ENCODE measurements at regions not wholly inside any gene's neighbourhood (a gene's known extent, or its start where the extent isn't known, plus 50 kb on each side); places are given as distances from the start of the nearest gene placed in this dataset.

DNA sequence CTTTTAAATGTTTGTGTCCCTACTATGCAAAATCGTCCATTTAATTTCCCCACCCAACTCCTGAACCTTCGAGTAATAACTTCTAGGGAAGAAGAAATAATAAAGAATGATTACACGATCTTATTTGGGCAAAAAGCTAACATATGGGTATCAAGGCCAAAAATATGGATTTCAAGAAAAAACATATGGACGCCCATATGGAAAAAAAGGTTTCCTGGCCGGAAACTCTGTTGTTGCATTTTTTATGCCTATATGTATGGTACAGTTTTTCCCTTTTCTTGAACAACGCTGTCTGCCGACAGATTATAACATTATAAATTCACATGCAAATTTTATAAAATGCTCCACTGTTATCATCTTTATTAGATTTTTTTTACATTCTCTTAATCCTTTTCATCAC, 167.6 kb upstream of the ESRRG start:
- TF ChIP-seq POLR2AphosphoS5 (IDR thresholded peaks at IDR 0.05; ENCODE audit: low read depth, low read length): no peak

DNA sequence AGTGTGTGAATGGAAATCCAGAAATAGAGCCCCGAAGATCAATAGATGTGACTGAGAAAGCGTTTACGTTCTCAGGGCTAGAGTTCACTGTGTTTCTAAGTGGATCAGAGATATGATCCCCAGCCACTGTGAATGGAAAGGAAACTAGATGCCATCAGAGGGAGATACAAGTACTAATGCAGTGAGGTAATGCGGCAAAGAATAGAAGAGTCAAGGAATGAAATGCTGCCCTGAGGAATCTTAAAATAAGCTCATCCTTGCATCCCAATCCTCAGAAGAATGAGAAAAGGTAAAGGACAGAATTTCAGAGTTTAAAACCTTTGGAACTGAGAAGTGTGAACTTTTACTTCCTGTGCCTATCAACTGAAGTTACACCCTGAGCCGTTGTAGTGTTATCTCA, 165.5 kb upstream of the ESRRG start:
- TF ChIP-seq, protein P1, sequence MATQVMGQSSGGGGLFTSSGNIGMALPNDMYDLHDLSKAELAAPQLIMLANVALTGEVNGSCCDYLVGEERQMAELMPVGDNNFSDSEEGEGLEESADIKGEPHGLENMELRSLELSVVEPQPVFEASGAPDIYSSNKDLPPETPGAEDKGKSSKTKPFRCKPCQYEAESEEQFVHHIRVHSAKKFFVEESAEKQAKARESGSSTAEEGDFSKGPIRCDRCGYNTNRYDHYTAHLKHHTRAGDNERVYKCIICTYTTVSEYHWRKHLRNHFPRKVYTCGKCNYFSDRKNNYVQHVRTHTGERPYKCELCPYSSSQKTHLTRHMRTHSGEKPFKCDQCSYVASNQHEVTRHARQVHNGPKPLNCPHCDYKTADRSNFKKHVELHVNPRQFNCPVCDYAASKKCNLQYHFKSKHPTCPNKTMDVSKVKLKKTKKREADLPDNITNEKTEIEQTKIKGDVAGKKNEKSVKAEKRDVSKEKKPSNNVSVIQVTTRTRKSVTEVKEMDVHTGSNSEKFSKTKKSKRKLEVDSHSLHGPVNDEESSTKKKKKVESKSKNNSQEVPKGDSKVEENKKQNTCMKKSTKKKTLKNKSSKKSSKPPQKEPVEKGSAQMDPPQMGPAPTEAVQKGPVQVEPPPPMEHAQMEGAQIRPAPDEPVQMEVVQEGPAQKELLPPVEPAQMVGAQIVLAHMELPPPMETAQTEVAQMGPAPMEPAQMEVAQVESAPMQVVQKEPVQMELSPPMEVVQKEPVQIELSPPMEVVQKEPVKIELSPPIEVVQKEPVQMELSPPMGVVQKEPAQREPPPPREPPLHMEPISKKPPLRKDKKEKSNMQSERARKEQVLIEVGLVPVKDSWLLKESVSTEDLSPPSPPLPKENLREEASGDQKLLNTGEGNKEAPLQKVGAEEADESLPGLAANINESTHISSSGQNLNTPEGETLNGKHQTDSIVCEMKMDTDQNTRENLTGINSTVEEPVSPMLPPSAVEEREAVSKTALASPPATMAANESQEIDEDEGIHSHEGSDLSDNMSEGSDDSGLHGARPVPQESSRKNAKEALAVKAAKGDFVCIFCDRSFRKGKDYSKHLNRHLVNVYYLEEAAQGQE (IDR thresholded peaks at IDR 0.05; ENCODE audit: insufficient read depth in 1 of 2, low read depth in 2 of 2, low read length in 2 of 2): no peak
- TF ChIP-seq SIN3A (IDR thresholded peaks at IDR 0.05; ENCODE audit: borderline replicate concordance, insufficient read depth, low read length) (no peak), TAF1 (IDR thresholded peaks at IDR 0.05; ENCODE audit: borderline replicate concordance, insufficient read depth, low read length) (no peak), POLR2AphosphoS5 (IDR thresholded peaks at IDR 0.05; ENCODE audit: low read depth, low read length) (no peak), FOXP2 (optimal IDR thresholded peaks at IDR 0.05; ENCODE audit: borderline replicate concordance, extremely low read depth, extremely low read length, insufficient read depth) (no peak)

DNA sequence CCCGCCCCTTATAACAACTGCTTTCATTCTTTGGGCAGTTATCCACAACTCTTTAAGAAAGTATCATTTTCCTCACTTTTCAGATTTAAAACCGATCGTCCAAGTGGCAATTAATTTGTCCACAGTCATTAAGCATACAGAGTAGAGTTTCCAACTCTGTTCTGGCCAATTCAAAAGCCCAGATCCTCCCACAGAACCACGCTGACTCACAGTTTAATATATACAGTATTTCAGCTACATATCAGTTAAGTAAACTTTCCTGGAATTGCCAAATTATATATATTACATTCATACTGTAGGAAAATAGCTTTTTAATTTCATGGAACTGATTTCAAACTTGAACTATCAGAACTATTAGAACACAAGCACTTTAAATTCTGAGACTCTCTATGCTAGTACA, 163.8 kb upstream of the ESRRG start:
- no peak for TF ChIP-seq POLR2AphosphoS5 (IDR thresholded peaks at IDR 0.05; ENCODE audit: low read depth, low read length)
- no peak for TF ChIP-seq SIN3A (IDR thresholded peaks at IDR 0.05; ENCODE audit: borderline replicate concordance, insufficient read depth, low read length)
- TF ChIP-seq FOXP2 (optimal IDR thresholded peaks at IDR 0.05; ENCODE audit: borderline replicate concordance, extremely low read depth, extremely low read length, insufficient read depth): no peak
- TF ChIP-seq, protein P1 (IDR thresholded peaks at IDR 0.05; ENCODE audit: insufficient read depth in 1 of 2, low read depth in 2 of 2, low read length in 2 of 2): no peak
- TF ChIP-seq TAF1 (IDR thresholded peaks at IDR 0.05; ENCODE audit: borderline replicate concordance, insufficient read depth, low read length): no peak

DNA sequence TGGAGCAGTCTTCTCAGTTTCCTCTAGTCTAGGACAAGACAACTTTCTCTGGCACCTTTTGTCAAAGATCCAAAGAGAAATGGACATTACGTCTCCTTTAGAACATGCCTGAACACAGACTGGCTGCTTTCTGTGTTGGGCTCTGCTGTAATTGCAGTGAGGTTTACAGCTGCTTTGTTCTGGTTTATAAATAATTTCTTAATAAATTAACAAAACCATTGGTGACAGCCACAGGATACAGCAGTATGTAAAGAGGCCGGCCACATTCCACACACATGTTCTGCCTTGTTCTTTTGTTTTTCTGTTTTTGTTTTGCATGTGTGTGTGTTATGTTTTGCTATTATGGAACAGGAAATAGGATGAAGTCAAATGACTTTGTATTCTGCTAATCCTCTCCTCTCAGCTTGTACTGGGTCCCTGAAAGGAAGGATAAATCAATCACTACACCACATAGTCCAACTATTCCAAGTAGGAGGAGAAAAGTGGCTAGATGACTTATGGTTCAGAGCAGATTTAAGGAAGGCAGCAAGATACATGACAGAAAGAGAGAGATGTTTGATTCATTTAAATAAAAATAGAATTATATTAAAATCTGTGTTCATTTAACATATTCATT, 161.5 kb upstream of the ESRRG start:
- no peak for TF ChIP-seq SIN3A (IDR thresholded peaks at IDR 0.05; ENCODE audit: borderline replicate concordance, insufficient read depth, low read length)
- TF ChIP-seq, protein P1 (IDR thresholded peaks at IDR 0.05; ENCODE audit: insufficient read depth in 1 of 2, low read depth in 2 of 2, low read length in 2 of 2): no peak

DNA sequence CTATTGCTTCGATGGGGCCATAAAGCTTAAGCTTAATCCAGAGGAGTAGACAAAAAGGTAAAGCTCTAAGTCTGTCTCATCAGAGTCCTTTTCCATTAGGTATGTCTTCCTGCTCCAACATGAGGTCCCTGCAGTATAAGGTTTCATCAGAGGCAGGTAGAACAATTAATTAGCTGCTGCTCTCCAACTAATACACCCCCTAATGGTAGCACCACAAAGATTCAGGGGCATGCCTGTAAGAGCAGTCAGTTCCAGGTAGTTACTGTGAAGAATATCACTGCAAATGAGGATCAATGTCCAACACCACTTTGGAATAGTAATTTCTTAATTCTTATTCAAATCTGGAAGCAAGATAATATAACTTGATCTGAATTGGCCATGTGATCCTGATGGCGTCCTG, 160.3 kb upstream of the ESRRG start:
- TF ChIP-seq FOXP2 (optimal IDR thresholded peaks at IDR 0.05; ENCODE audit: borderline replicate concordance, extremely low read depth, extremely low read length, insufficient read depth) (no peak), TAF1 (IDR thresholded peaks at IDR 0.05; ENCODE audit: borderline replicate concordance, insufficient read depth, low read length) (no peak), POLR2AphosphoS5 (IDR thresholded peaks at IDR 0.05; ENCODE audit: low read depth, low read length) (no peak), SIN3A (IDR thresholded peaks at IDR 0.05; ENCODE audit: borderline replicate concordance, insufficient read depth, low read length) (no peak)
- TF ChIP-seq, protein P1 (IDR thresholded peaks at IDR 0.05; ENCODE audit: insufficient read depth in 1 of 2, low read depth in 2 of 2, low read length in 2 of 2): no peak

Measured in PFSK-1 (cell line).